BJ (cell line): ENCODE measurements at regions not wholly inside any gene's neighbourhood (a gene's known extent, or its start where the extent isn't known, plus 50 kb on each side); places are given as distances from the start of the nearest gene placed in this dataset.

Experiments used
- CTCF ChIA-PET: fragments of 350-600 bp; formaldehyde crosslinking; extraction: SDS; loops from one replicate; lab custom pipeline; 2021; ENCODE audit warnings: antibody characterized with exemption, inconsistent platforms; lab: Yijun Ruan, JAX
- POLR2A ChIA-PET: fragments of 300-600 bp; sonication (Branson Sonifier 250); formaldehyde crosslinking; extraction: SDS; loops from one replicate; lab custom pipeline; 2021; ENCODE audit warnings: antibody characterized with exemption; lab: Charles Lee
- DNase-seq: peaks from one replicate; pipeline ENCODE4 v3.0.0-alpha.2; 2011; ENCODE audit warnings: low read depth
- H3K27me3 ChIP-seq: 2 replicates; pipeline ENCODE4 v1.6.0; 2011; ENCODE audit warnings: low read length; ENCODE audit not compliant: control insufficient read depth, insufficient read depth
- H3K36me3 ChIP-seq: 2 replicates; pipeline ENCODE4 v1.5.1; 2011; ENCODE audit warnings: low read length; ENCODE audit not compliant: control insufficient read depth, insufficient read depth
- H3K4me3 ChIP-seq: 2 replicates; pipeline ENCODE4 v1.5.1; 2011; ENCODE audit warnings: low read depth, mild to moderate bottlenecking, control low read depth, low read length
- CTCF ChIP-seq: IDR thresholded peaks from 2 replicates; pipeline ENCODE4 v1.5.1; 2011; ENCODE audit warnings: low read depth, mild to moderate bottlenecking, control low read depth, inconsistent platforms, low read length, moderate library complexity; ENCODE audit not compliant: insufficient read depth

DNA sequence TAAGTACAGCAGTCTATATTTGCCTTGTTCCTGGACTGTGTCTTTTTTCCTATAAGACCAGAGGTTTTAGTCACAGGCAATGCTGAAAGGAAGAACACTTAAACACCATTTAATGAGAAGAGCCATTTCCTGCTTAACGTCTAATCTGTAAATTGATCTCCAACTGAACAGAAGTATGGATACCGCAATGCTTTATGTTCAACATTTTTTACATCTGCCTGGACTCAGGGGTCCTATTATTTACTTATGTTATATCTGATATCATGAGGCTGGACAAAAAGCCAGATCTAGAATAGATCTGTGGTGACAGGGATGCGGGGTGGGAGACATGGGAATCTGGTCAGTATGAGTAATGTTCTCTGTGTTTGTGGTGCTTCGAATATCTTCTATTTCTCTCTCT is 334.6 kb upstream of the MPDZ start:
- TF ChIP-seq CTCF, result no peak
- ChIA-PET CTCF (no interaction called here), POLR2A (no interaction called here)
- Histone ChIP-seq H3K4me3 (no peak overlapping the region), H3K27me3 (no peaks in the 10 kb centered on the region), H3K36me3 (no peaks in the 10 kb centered on the region)
- DNase-seq, result no peak

GRCh38 chr9:13613296-13613695 is 333.8 kb upstream of the MPDZ start:
- Histone ChIP-seq H3K36me3 (no peaks in the 10 kb centered on the region), H3K4me3 (no peak overlapping the region), H3K27me3 (no peaks in the 10 kb centered on the region)
- TF ChIP-seq CTCF, result no peak
- ChIA-PET CTCF (no interaction called here), POLR2A (no interaction called here)
- DNase-seq, result no peak

- DNase-seq, result no peak
- no peaks in the 10 kb centered on the region for H3K36me3 ChIP-seq
- H3K27me3 ChIP-seq, result no peaks in the 10 kb centered on the region
- ChIA-PET CTCF (interaction anchor here (1.0 kb wide), 1 partner anchor 745 kb away, joined by 3 read pairs; no protein-coding TSS in a partner anchor), POLR2A (no interaction called here)
- no peak for TF ChIP-seq CTCF
- no peak overlapping the region for H3K4me3 ChIP-seq
Measured at GRCh38 chr9:13608451-13608850, 329.0 kb upstream of the MPDZ start.

GRCh38 chr9:13607481-13608441 is 328.3 kb upstream of the MPDZ start:
- no peaks in the 10 kb centered on the region for H3K36me3 ChIP-seq
- CTCF ChIA-PET, result interaction anchor here (1.0 kb wide), 1 partner anchor 746 kb away, joined by 3 read pairs; no protein-coding TSS in a partner anchor
- POLR2A ChIA-PET, result no interaction called here
- no peak for TF ChIP-seq CTCF
- no peak for DNase-seq
- H3K4me3 ChIP-seq, result no peak overlapping the region
- H3K27me3 ChIP-seq, result no peaks in the 10 kb centered on the region

DNA sequence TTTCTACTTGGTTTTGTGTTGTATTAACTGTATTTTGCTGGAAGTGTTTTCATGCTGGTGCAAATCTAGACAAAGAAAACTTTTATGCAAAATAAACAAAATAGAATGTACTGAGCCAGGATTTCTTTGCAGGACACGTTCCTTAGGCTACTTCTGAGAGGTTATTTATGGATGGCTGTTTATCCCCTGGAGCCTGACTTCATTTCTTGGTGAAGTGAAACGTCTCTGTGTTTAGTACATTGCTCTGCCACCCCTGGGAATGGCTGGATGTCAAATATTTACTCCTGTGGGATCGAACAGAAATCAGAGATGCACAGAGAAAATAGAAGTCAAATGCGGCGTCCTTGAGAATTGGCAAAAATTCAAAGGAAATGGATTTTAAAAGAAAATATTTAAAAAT is 327.1 kb upstream of the MPDZ start:
- Histone ChIP-seq H3K4me3 (no peak overlapping the region), H3K36me3 (no peaks in the 10 kb centered on the region), H3K27me3 (no peaks in the 10 kb centered on the region)
- ChIA-PET POLR2A (no interaction called here), CTCF (no interaction called here)
- DNase-seq, result no peak
- TF ChIP-seq CTCF, result no peak
